ENCODE measurements at regions not wholly inside any gene's neighbourhood (a gene's known extent, or its start where the extent isn't known, plus 50 kb on each side); places are given as distances from the start of the nearest gene placed in this dataset.
"Not testable (repeated sequence)": the region's sequence is repeated elsewhere in the genome, so short reads cannot be mapped to it uniquely, and the experiment has no call there.

DNA sequence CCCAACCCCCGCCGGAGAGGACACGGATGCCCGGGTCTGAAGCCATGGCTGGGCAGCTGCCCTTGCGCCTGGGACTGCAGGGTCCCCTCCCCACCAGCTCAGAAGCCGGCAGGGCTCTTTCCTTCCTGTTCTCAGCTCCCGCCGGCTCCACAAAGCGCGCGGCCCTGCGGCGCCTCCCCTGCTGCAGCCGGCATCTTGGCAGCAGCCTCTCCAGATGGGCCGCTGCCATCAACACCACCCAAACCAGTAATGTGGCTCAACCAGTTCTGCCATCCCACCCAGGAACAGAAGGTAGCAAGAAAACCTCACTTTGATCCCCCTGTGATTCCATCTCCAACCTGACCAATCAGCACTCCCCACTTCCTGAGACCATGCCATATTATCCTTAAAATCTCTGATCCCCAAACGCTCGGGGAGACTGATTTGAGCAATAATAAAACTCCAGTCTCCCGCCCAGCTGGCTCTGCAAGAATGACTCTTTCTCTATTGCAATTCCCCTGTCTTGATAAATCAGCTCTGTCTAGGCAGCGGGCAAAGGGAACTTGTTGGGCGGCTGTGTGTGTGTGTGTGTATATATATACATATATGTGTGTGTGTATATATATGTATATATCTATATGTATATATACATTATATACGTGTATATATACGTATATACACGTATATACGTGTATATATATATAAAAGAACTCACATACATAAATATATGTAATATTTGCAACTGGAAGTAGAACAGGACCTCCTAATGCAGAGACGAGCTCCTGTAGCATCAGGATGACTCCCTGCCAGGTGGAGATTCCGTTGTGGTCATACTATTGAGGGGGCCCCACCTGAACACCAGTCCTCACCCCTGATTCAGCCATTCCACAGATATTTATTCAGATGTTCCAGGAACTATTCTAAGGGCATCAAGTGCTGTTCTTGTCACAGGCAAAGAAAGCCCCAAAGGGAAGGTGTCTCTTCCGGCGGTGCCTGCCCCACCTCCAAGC, 1674.9 kb downstream of the SPATA31A7 start:
- H3K4me1 ChIP-seq (ENCODE audit: control insufficient read depth in 1 of 2, insufficient read depth in 2 of 2, low read length in 2 of 2); H3K4me3 ChIP-seq (ENCODE audit: low read length in 2 of 2); H3K9me3 ChIP-seq (ENCODE audit: control insufficient read depth, low read length); H3K27ac ChIP-seq (ENCODE audit: low read depth in 1 of 2, low read length in 2 of 2); H3K36me3 ChIP-seq (ENCODE audit: control insufficient read depth in 1 of 2, insufficient read depth in 2 of 2, low read length in 1 of 2); H3K27me3 ChIP-seq (ENCODE audit: control insufficient read depth in 1 of 2, insufficient read depth in 2 of 2, low read length in 1 of 2); intact Hi-C loops (cut with DNase I): not testable (repeated sequence)
- 12 to 16% methylated on average over 28 of the region's 28 CpGs for WGBS, 2 donors
- ATAC-seq (ENCODE audit: low FRiP score) (peak; percentile 68), DNase-seq (peak in 1 of 2 donors; percentile 83)

DNA sequence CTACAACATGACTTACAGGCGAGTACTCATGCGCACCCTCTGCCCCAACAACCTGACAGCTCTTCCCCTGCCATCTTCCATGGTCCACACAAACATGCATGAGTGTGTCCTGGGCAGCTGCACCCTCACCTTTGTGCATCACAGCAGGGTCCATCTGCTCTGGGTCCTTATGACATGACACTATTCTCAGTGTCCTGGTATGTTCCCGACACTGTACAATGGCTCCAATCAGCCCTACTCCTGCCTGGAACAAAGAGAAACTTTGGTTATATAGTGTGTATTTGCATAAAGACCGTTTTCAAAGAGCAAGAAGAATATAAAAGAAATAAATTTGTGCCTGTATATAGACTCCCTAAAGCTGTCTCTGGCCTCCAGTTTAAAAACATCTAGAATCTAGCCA, 1679.2 kb downstream of the SPATA31A7 start:
- H3K27ac ChIP-seq (ENCODE audit: low read depth in 1 of 2, low read length in 2 of 2); intact Hi-C loops (cut with DNase I); H3K4me3 ChIP-seq (ENCODE audit: low read length in 2 of 2); DNase-seq; H3K9me3 ChIP-seq (ENCODE audit: control insufficient read depth, low read length); H3K27me3 ChIP-seq (ENCODE audit: control insufficient read depth in 1 of 2, insufficient read depth in 2 of 2, low read length in 1 of 2); ATAC-seq (ENCODE audit: low FRiP score); H3K4me1 ChIP-seq (ENCODE audit: control insufficient read depth in 1 of 2, insufficient read depth in 2 of 2, low read length in 2 of 2); H3K36me3 ChIP-seq (ENCODE audit: control insufficient read depth in 1 of 2, insufficient read depth in 2 of 2, low read length in 1 of 2): not testable (repeated sequence)
- 77 to 81% methylated on average over 3 to 4 of the region's 4 CpGs for WGBS, 2 donors

GRCh38 chr9:62871765-62872164, 1681.9 kb downstream of the SPATA31A7 start:
- DNase-seq; intact Hi-C loops (cut with DNase I): not testable (repeated sequence)
- 53 to 57% methylated on average over 1 of the region's 1 CpG for WGBS, 2 donors

DNA sequence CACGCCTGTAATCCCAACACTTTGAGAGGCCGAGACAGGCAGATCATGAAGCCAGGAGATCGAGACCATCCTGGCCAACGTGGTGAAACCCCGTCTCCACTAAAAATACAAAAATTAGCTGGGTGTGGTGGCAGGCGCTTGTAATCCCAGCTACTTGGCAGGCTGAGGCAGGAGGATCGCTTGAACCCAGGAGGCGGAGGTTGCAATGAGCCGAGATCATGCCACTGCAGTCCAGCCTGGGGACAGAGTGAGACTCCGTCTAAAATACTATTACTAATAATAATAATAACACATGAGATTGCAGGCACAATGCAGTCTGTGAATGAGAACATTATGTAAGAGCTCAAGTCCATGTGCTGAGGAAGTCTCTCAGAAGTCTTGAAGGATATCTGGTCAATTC, 1684.4 kb downstream of the SPATA31A7 start:
- H3K4me3 ChIP-seq (ENCODE audit: low read length in 2 of 2); DNase-seq; H3K9me3 ChIP-seq (ENCODE audit: control insufficient read depth, low read length); H3K27ac ChIP-seq (ENCODE audit: low read depth in 1 of 2, low read length in 2 of 2); H3K4me1 ChIP-seq (ENCODE audit: control insufficient read depth in 1 of 2, insufficient read depth in 2 of 2, low read length in 2 of 2); intact Hi-C loops (cut with DNase I); H3K36me3 ChIP-seq (ENCODE audit: control insufficient read depth in 1 of 2, insufficient read depth in 2 of 2, low read length in 1 of 2); H3K27me3 ChIP-seq (ENCODE audit: control insufficient read depth in 1 of 2, insufficient read depth in 2 of 2, low read length in 1 of 2): not testable (repeated sequence)
- 79 to 80% methylated on average over 5 to 10 of the region's 10 CpGs for WGBS, 2 donors
- ATAC-seq (ENCODE audit: low FRiP score), result peak; percentile 57

More at GRCh38 chr9:62871765-62872164, 1681.9 kb downstream of the SPATA31A7 start:
- not testable (repeated sequence) for H3K27me3 ChIP-seq (ENCODE audit: control insufficient read depth in 1 of 2, insufficient read depth in 2 of 2, low read length in 1 of 2); ATAC-seq (ENCODE audit: low FRiP score); H3K4me3 ChIP-seq (ENCODE audit: low read length in 2 of 2); H3K4me1 ChIP-seq (ENCODE audit: control insufficient read depth in 1 of 2, insufficient read depth in 2 of 2, low read length in 2 of 2); H3K27ac ChIP-seq (ENCODE audit: low read depth in 1 of 2, low read length in 2 of 2); H3K36me3 ChIP-seq (ENCODE audit: control insufficient read depth in 1 of 2, insufficient read depth in 2 of 2, low read length in 1 of 2); H3K9me3 ChIP-seq (ENCODE audit: control insufficient read depth, low read length)

DNA sequence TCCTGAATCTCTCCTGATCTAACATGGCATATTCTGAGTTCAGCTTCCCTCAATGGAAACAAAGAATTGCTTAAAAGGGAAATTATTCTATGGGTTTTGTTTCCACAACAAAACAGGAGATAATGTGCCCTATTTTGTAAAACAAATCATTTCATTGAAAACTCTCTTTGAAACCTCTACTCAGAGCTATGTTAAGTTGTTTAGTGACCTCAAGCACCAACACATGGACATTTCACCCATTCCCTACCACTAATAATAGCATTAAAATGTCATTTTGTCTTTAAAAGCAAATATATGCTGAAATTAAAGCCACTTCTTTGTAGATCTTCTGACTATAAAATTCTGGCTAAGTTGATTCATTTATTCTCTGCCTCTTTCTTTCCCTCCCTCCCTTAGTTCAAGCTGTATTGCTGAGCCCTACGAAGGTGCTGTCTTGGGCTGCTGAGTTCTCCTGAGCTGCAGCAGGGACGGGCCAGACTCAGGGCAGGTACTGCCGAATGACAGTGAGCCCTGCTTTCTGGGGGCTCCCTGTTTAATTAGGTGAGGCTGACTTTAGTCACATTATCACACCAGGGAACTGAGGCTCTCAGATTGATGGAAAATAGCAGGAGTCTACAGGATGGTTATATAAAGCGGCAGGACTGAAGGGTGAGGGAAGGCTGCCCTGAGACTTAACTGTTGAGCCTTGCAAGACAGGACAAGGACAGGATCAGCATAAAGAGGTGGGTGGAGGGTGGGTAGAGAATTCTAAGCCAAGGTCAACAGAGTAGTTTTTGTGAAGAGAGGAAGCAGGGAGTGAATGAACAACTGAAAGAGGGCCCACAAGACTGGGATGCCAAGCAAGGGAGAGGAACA, 1685.1 kb downstream of the SPATA31A7 start:
- H3K4me3 ChIP-seq (ENCODE audit: low read length in 2 of 2); DNase-seq; H3K27ac ChIP-seq (ENCODE audit: low read depth in 1 of 2, low read length in 2 of 2); H3K36me3 ChIP-seq (ENCODE audit: control insufficient read depth in 1 of 2, insufficient read depth in 2 of 2, low read length in 1 of 2); intact Hi-C loops (cut with DNase I); H3K27me3 ChIP-seq (ENCODE audit: control insufficient read depth in 1 of 2, insufficient read depth in 2 of 2, low read length in 1 of 2); H3K4me1 ChIP-seq (ENCODE audit: control insufficient read depth in 1 of 2, insufficient read depth in 2 of 2, low read length in 2 of 2); H3K9me3 ChIP-seq (ENCODE audit: control insufficient read depth, low read length): not testable (repeated sequence)
- WGBS, 2 donors, result 59 to 62% methylated on average over 4 of the region's 4 CpGs
- peak; percentile 76 for ATAC-seq (ENCODE audit: low FRiP score)

DNA sequence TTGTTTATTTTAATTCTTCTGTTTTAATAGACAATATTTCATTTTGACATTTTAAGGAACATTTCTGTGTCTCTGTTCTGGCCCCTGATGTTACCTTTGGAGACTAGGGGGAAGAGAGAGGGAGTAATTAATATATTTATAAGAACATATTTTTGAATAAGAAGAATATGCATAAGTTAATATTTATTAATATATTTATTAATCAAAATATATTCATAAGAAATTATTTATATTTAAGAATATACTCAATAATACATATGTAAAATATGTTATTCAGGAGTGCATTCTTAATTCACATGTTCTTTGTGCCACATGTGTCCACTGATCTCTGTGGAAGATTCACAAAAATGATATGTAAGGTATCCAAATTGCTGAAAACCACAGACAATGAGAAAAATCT, 1687.7 kb downstream of the SPATA31A7 start:
- H3K4me1 ChIP-seq (ENCODE audit: control insufficient read depth in 1 of 2, insufficient read depth in 2 of 2, low read length in 2 of 2); H3K4me3 ChIP-seq (ENCODE audit: low read length in 2 of 2); H3K27me3 ChIP-seq (ENCODE audit: control insufficient read depth in 1 of 2, insufficient read depth in 2 of 2, low read length in 1 of 2); H3K27ac ChIP-seq (ENCODE audit: low read depth in 1 of 2, low read length in 2 of 2); intact Hi-C loops (cut with DNase I); DNase-seq; ATAC-seq (ENCODE audit: low FRiP score); H3K9me3 ChIP-seq (ENCODE audit: control insufficient read depth, low read length); H3K36me3 ChIP-seq (ENCODE audit: control insufficient read depth in 1 of 2, insufficient read depth in 2 of 2, low read length in 1 of 2): not testable (repeated sequence)

GRCh38 chr9:62877987-62878386, 1688.2 kb downstream of the SPATA31A7 start:
- H3K27me3 ChIP-seq (ENCODE audit: control insufficient read depth in 1 of 2, insufficient read depth in 2 of 2, low read length in 1 of 2); H3K4me3 ChIP-seq (ENCODE audit: low read length in 2 of 2); H3K4me1 ChIP-seq (ENCODE audit: control insufficient read depth in 1 of 2, insufficient read depth in 2 of 2, low read length in 2 of 2); H3K9me3 ChIP-seq (ENCODE audit: control insufficient read depth, low read length); H3K27ac ChIP-seq (ENCODE audit: low read depth in 1 of 2, low read length in 2 of 2); ATAC-seq (ENCODE audit: low FRiP score); DNase-seq; H3K36me3 ChIP-seq (ENCODE audit: control insufficient read depth in 1 of 2, insufficient read depth in 2 of 2, low read length in 1 of 2); intact Hi-C loops (cut with DNase I): not testable (repeated sequence)
- 67% methylated on average over 7 of the region's 7 CpGs for WGBS, 2 donors

GRCh38 chr9:62880453-62880852, 1690.6 kb downstream of the SPATA31A7 start:
- intact Hi-C loops (cut with DNase I); DNase-seq; H3K36me3 ChIP-seq (ENCODE audit: control insufficient read depth in 1 of 2, insufficient read depth in 2 of 2, low read length in 1 of 2); H3K27me3 ChIP-seq (ENCODE audit: control insufficient read depth in 1 of 2, insufficient read depth in 2 of 2, low read length in 1 of 2); H3K4me1 ChIP-seq (ENCODE audit: control insufficient read depth in 1 of 2, insufficient read depth in 2 of 2, low read length in 2 of 2); H3K4me3 ChIP-seq (ENCODE audit: low read length in 2 of 2); H3K9me3 ChIP-seq (ENCODE audit: control insufficient read depth, low read length); ATAC-seq (ENCODE audit: low FRiP score); H3K27ac ChIP-seq (ENCODE audit: low read depth in 1 of 2, low read length in 2 of 2): not testable (repeated sequence)
- whole genome bisulfite sequencing, 2 donors, result 29 to 53% methylated on average over 6 of the region's 6 CpGs

Measured in aorta (tissue), 5 donors.